ENCODE measurements at regions not wholly inside any gene's neighbourhood (a gene's known extent, or its start where the extent isn't known, plus 50 kb on each side); places are given as distances from the start of the nearest gene placed in this dataset.
"Not testable (repeated sequence)": the region's sequence is repeated elsewhere in the genome, so short reads cannot be mapped to it uniquely, and the experiment has no call there.

- TF ChIP-seq CTCF, POLR2A (IDR thresholded peaks at IDR 0.05): not testable (repeated sequence)
Measured at GRCh38 chr7:150093897-150094296, 220.1 kb downstream of the ATP6V0E2 start.
